ENCODE measurements at regions not wholly inside any gene's neighbourhood (a gene's known extent, or its start where the extent isn't known, plus 50 kb on each side); places are given as distances from the start of the nearest gene placed in this dataset.

DNA sequence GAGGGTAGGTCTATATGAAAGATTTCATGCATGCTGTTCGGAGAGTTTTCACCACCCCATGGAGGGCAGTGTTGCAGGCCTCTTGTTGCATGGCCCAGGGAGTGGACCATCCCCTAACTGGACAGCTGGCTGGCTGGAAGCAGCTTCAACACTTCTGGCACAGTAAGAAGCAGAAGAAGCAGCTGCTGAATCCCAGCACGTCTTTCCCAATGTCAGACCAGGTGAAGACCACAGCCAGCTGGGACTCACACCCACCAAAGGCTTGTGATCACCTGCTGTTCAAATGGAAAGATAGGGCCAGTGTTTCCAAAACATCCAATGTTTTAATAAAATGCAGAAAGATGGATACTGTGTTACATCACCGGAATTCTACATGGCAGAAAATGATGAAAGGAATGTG lies 1423.6 kb downstream of the AACS start:
- CTCF ChIA-PET = no interaction called here
- DNase-seq (ENCODE audit: low spot score) = no peak
- H3K27ac ChIP-seq = no peak overlapping the region
- TF ChIP-seq, protein P1, sequence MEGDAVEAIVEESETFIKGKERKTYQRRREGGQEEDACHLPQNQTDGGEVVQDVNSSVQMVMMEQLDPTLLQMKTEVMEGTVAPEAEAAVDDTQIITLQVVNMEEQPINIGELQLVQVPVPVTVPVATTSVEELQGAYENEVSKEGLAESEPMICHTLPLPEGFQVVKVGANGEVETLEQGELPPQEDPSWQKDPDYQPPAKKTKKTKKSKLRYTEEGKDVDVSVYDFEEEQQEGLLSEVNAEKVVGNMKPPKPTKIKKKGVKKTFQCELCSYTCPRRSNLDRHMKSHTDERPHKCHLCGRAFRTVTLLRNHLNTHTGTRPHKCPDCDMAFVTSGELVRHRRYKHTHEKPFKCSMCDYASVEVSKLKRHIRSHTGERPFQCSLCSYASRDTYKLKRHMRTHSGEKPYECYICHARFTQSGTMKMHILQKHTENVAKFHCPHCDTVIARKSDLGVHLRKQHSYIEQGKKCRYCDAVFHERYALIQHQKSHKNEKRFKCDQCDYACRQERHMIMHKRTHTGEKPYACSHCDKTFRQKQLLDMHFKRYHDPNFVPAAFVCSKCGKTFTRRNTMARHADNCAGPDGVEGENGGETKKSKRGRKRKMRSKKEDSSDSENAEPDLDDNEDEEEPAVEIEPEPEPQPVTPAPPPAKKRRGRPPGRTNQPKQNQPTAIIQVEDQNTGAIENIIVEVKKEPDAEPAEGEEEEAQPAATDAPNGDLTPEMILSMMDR (conservative IDR thresholded peaks at IDR 0.05; ENCODE audit: low read depth) = no peak
- POLR2A ChIA-PET (ENCODE audit: low non-redundant PET) = no interaction called here

DNA sequence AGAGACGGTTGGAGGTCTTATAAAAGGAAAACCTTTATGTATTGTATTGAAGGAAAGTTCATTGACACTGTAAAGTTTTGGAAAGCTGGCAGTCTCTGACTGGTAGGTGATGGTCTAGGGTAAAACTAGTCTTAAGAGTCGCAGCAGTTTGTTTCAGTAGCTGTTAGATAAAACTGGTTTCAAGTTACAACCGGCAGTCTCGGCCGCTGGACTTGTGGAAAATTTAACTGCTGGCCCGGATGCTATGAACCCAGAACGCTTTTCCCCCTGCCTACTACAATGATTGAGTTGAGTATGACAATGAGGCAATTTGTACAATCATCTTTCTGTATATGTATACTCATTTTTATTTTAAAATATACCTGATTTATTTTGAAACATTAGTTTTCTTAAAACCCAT lies 1426.9 kb downstream of the AACS start:
- H3K27ac ChIP-seq = no peak overlapping the region
- TF ChIP-seq, protein P1 (conservative IDR thresholded peaks at IDR 0.05; ENCODE audit: low read depth) = no peak
- ChIA-PET POLR2A (ENCODE audit: low non-redundant PET) (no interaction called here), CTCF (no interaction called here)
- no peak for DNase-seq (ENCODE audit: low spot score)

DNA sequence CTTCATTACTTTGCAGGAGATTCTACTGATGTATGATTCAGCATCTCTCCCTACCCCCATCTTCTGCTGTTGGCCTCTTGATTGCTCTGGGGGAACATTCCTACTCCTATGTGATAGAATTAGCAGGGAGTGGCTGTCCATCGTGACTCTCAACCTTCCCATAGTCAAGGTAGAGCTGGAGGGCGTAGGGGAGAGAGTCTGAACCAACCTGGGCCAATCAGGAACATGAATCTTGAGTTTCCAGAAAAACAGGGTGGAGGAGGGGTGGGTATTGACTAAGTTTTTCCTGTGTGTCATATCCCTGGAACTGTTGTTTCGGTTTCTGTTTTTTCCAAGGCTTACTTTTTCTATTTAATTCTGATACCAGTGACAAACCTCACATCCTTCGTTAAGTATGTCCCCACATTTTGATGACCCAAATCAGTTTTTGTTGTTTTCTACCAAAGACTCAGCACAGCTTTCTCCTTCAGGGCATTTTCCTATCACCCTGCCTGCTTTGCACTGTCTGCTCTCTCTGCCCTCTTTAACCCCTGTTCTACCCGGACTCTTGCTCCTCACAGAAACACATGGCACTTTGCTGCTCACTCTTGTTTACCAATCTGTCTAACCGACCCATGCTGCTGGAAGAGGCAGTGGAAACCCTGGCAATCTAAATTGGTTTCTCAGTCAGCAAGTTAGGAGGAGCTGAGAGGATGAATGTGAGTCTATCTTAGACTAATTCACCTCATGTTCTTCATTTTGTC lies 1428.3 kb downstream of the AACS start:
- no peak overlapping the region for H3K27ac ChIP-seq
- ChIA-PET CTCF (no interaction called here), POLR2A (ENCODE audit: low non-redundant PET) (no interaction called here)
- DNase-seq (ENCODE audit: low spot score) = peak; percentile 69
- TF ChIP-seq, protein P1 (conservative IDR thresholded peaks at IDR 0.05; ENCODE audit: low read depth) = no peak

DNA sequence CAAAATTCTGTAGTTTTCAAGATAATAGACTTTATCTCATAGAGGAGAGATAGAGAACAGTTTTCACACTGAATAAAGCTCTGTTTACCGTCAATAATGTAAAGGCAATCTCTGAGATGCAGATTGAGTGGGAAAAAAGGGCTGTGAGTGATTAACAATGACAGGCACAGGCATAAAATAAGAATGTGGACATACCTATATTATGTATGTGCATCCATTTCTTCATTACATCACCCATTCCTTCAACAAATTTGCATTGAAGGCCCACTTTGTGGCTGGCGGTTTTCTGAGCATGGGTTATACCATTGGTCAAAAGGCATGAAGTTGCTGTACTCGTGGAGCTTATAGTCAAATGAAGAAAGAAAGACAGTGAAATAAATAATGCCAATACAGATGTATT lies 1431.0 kb downstream of the AACS start:
- CTCF ChIA-PET = interaction anchor here (0.6 kb wide), 1 partner anchor 55 kb away, joined by 4 read pairs; no protein-coding TSS in a partner anchor
- TF ChIP-seq, protein P1 (conservative IDR thresholded peaks at IDR 0.05; ENCODE audit: low read depth) = no peak

DNA sequence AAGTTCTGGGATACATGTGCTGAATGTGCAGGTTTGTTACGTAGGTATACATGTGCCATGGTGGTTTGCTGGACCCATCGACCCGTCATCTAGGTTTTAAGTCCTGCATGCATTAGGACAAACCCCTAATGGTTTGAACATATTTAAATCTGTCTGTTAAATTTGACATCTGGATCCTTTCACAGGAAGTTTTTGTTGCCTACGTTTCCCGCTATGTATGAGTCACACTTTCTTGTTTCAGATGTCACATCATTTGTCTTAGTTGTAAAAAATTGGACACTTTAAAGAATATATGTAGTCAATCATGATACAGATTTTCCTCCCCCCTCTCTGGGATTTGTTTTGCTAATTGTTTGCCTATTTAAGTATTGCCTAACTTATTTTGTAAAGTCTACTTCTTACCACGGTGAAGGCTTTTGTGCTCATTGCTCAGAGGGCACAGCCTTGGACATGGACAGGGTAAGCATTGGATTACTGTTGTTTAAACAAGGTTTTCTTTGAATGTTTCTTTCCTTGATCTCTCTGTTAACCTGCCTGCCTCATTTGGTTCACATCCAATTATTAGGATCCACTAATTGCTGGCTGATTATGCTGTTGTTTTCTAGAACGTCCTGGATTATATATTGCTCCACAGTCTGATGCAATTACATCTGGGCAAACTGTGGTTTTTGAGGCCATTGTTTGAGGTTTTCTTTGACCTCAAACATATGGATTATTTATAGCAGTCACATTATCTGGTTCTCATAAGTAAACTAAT lies 1441.4 kb downstream of the AACS start:
- H3K27ac ChIP-seq = no peak overlapping the region
- TF ChIP-seq, protein P1 (conservative IDR thresholded peaks at IDR 0.05; ENCODE audit: low read depth) = no peak
- no peak for DNase-seq (ENCODE audit: low spot score)
- ChIA-PET CTCF (no interaction called here), POLR2A (ENCODE audit: low non-redundant PET) (no interaction called here)

More for the DNA sequence above, 1431.0 kb downstream of the AACS start:
- POLR2A ChIA-PET (ENCODE audit: low non-redundant PET) = no interaction called here
- H3K27ac ChIP-seq = no peak overlapping the region
- DNase-seq (ENCODE audit: low spot score) = no peak

DNA sequence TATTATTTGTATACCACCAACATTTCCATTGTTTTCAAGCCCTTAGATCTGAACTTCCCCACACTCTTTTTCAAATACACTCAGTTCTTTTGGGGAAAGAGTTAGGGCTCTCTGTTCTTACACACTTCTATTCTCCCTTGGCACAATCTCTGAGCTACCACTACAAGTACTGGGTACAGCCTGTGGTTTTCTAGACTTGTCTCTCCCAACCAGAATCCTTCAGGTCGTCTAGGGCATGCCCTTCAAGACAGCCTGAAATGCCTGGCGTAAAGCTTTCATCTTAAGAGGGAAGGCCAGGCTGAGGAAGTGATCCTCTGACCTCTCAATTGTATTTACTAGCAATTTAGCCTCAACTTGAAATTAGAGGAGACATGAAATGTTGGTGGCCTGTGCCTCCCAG lies 1442.0 kb downstream of the AACS start:
- POLR2A ChIA-PET (ENCODE audit: low non-redundant PET) = no interaction called here
- DNase-seq (ENCODE audit: low spot score) = no peak
- TF ChIP-seq, protein P1 (conservative IDR thresholded peaks at IDR 0.05; ENCODE audit: low read depth) = no peak
- CTCF ChIA-PET = no interaction called here
- no peak overlapping the region for H3K27ac ChIP-seq

Data from RWPE1 (cell line).